NT2/D1 (cell line): ENCODE measurements at regions not wholly inside any gene's neighbourhood (a gene's known extent, or its start where the extent isn't known, plus 50 kb on each side); places are given as distances from the start of the nearest gene placed in this dataset.

Experiments
- SUZ12 ChIP-seq: IDR thresholded peaks from 2 replicates; pipeline ENCODE4 v1.6.1; 2011; ENCODE audit not compliant: insufficient read length, insufficient read depth; ENCODE audit errors: extremely low read depth
- YY1 ChIP-seq: IDR thresholded peaks from 2 replicates; pipeline ENCODE4 v1.6.1; 2011; ENCODE audit not compliant: insufficient read length, insufficient read depth
- ZNF274 ChIP-seq: IDR thresholded peaks from 2 replicates; pipeline ENCODE4 v1.6.1; 2011; ENCODE audit warnings: mild to moderate bottlenecking, low read depth, low read length

GRCh38 chr17:6313835-6314234, 121.1 kb downstream of the AIPL1 start:
- TF ChIP-seq ZNF274 (no peak), YY1 (no peak), SUZ12 (no peak)
